Activated naive CD8-positive, alpha-beta T cell treated with anti-CD3 and anti-CD28 coated beads, Interleukin-2, amount 50 U/mL, for 24 hours (primary cell): ENCODE measurements at regions not wholly inside any gene's neighbourhood (a gene's known extent, or its start where the extent isn't known, plus 50 kb on each side); places are given as distances from the start of the nearest gene placed in this dataset.

Experiments
- ATAC-seq: fragments of 150-1000 bp; cut with Tn5 transposase; one replicate; pipeline ENCODE4 v1.10.0; 2021
- DNase-seq: peaks from one replicate; pipeline ENCODE4 v3.0.0; 2021
- H3K27ac Mint-ChIP-seq: one replicate; pipeline ENCODE4 v1.8.0; 2021; ENCODE audit warnings: mild to moderate bottlenecking, mixed read lengths
- H3K27me3 Mint-ChIP-seq: one replicate; pipeline ENCODE4 v1.8.0; 2021; ENCODE audit warnings: mixed read lengths
- H3K36me3 Mint-ChIP-seq: one replicate; pipeline ENCODE4 v1.8.0; 2021; ENCODE audit warnings: low read depth, mixed read lengths
- H3K4me1 Mint-ChIP-seq: one replicate; pipeline ENCODE4 v1.8.0; 2021; ENCODE audit warnings: mixed read lengths
- H3K4me3 Mint-ChIP-seq: one replicate; pipeline ENCODE4 v1.8.0; 2021; ENCODE audit warnings: mild to moderate bottlenecking, moderate library complexity, mixed read lengths
- H3K9me3 Mint-ChIP-seq: one replicate; pipeline ENCODE4 v1.8.0; 2021; ENCODE audit warnings: mixed read lengths

DNA sequence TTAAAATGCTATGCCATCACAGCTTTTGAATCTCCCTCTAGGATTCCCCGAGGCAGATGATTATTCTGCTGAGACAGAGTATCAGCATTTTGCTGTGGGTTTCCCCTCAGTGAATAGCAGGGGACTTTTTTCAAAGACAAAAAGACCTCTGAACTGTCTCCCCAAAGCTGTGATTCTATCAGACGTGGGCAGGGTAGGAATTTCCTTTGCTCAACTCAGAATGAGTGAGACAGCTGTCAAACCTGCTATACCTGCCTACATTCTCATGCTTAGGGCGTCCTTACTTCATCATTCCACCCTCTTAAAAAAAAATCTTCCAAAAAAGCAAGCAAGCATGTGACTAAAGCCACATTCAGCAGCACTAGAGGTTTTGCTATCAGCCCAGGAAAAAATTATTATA is 147.6 kb upstream of the FAM83B start:
- Mint-ChIP-seq H3K4me1 (no peaks in the 10 kb centered on the region), H3K27ac (no peak overlapping the region), H3K9me3 (peaks cover 4% of the 10 kb centered on the region), H3K27me3 (no peaks in the 10 kb centered on the region), H3K4me3 (no peak overlapping the region), H3K36me3 (no peaks in the 10 kb centered on the region)
- ATAC-seq = no peak
- no peak for DNase-seq

DNA sequence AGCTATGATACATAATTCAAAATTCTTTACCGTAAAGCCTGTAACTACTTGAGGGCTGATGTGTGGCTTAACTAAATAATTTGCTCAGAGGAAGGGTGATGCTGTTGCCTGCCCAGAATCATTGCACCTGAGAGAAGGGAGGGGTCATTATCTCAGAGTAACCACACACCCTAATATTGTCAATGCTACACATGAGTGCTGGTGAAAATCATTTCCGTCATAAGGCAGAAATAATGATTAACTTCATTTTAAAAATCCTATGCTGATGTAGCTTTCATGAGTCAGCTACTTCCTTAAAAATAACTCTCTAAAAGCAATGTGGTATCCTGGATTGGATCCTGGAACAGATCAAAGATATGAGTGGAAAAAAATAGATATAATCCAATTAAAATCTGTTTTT is 146.4 kb upstream of the FAM83B start:
- H3K27ac Mint-ChIP-seq = no peak overlapping the region
- DNase-seq (no peak), ATAC-seq (no peak)
- H3K9me3 Mint-ChIP-seq = peaks cover 4% of the 10 kb centered on the region
- no peaks in the 10 kb centered on the region for H3K4me1 Mint-ChIP-seq
- H3K36me3 Mint-ChIP-seq = no peaks in the 10 kb centered on the region
- no peak overlapping the region for H3K4me3 Mint-ChIP-seq
- H3K27me3 Mint-ChIP-seq = no peaks in the 10 kb centered on the region

DNA sequence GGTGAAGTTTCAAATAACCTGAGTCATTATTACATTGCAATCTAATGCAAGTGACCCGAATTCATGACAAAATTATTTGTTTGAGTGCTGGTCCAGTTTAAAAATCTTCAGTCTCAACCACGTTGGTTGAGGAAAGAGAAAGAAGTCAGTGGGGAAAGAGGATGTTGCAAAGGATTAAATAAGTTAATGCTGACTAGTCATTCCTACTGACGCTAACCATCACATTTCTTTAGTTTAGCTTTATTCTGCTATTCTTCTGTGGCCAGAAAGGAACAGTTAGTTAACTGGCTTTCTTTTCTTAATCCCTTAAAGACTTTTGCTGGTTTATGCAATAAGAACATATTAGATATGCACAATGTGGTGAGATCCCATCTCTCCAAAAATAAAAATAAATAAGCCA is 143.8 kb upstream of the FAM83B start:
- Mint-ChIP-seq H3K27ac (no peak overlapping the region), H3K36me3 (no peaks in the 10 kb centered on the region), H3K9me3 (peaks cover 4% of the 10 kb centered on the region), H3K4me3 (no peak overlapping the region), H3K27me3 (no peaks in the 10 kb centered on the region), H3K4me1 (no peaks in the 10 kb centered on the region)
- DNase-seq (no peak), ATAC-seq (no peak)

DNA sequence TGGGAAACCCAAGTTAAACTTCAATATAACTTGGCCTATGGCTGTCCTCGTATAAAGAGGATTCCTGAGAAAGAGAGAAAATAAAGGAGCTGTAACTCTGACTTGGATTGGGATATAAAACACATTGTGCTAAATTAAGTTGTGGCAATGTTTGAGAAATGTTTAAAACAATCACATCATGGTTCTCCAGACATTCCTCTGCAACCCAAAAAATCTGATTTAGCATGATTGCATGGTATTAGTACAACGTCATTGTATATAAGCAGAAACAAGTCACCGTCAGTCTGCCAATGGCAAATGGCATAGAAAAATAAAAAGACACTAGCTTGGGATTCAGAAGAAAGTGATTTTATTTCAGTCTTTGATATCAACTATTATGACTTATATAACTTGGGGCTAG is 140.2 kb upstream of the FAM83B start:
- peaks cover 4% of the 10 kb centered on the region for H3K9me3 Mint-ChIP-seq
- H3K27me3 Mint-ChIP-seq = no peaks in the 10 kb centered on the region
- ATAC-seq (no peak), DNase-seq (no peak)
- H3K4me1 Mint-ChIP-seq = no peaks in the 10 kb centered on the region
- H3K27ac Mint-ChIP-seq = no peak overlapping the region
- no peak overlapping the region for H3K4me3 Mint-ChIP-seq
- no peaks in the 10 kb centered on the region for H3K36me3 Mint-ChIP-seq

DNA sequence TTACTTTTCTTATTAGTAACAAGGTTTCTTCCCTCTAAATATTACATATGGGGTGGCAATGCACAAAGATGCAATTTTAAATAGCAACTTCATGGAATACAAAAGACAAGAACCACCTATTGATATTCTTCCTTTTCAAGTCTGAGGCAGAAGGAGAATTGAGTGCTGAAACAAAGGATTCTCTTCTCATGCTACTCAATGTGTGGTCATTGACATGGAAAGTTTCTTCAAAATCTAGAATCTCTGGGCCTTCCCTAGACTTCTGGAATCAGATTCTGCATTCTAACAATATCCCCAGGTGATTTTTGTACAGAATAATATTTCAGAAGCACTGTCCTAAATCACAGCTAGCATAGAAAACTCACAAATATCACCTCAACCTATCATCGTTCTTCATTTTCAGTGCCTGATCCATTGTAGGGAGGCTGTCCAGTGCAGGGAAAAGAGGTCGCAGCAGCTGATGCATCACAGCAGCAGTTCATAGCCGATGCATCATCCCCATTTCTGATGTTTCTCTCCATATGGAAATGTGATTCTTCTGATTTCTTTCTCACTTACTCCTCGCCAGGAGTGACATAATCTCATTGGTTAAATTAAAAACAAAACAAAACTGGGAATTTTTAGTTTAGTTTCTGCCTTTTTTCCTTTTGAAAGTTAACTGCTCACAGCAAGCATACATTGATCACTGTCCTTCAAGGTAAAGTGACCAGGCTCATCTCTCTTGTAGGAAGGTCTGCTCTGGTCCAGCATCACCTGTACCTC is 139.5 kb upstream of the FAM83B start:
- Mint-ChIP-seq H3K4me3 (no peak overlapping the region), H3K36me3 (no peaks in the 10 kb centered on the region), H3K9me3 (peaks cover 4% of the 10 kb centered on the region), H3K27me3 (no peaks in the 10 kb centered on the region), H3K27ac (no peak overlapping the region), H3K4me1 (no peaks in the 10 kb centered on the region)
- no peak for DNase-seq
- no peak for ATAC-seq

DNA sequence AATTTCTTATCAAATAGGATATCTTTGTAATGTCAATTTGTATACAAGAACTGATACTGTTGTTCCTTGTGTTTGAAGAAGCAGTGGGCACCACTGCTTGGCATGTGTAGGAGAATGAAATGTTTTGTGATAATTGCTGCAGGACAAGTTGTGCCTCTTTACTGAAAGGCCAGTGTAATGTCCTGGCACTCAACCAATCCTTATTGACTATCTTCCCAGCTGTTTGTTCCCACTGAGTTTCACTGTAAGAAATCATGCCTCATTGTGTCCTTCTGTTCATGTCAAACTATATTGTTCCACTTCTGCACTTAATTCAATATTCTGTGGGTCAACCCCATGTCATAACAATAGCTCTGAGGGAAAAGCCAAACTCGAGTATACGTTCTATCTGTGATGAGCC is 136.1 kb upstream of the FAM83B start:
- DNase-seq (no peak), ATAC-seq (no peak)
- Mint-ChIP-seq H3K27ac (no peak overlapping the region), H3K9me3 (no peaks in the 10 kb centered on the region), H3K36me3 (no peaks in the 10 kb centered on the region), H3K4me3 (no peak overlapping the region), H3K27me3 (no peaks in the 10 kb centered on the region), H3K4me1 (no peaks in the 10 kb centered on the region)

DNA sequence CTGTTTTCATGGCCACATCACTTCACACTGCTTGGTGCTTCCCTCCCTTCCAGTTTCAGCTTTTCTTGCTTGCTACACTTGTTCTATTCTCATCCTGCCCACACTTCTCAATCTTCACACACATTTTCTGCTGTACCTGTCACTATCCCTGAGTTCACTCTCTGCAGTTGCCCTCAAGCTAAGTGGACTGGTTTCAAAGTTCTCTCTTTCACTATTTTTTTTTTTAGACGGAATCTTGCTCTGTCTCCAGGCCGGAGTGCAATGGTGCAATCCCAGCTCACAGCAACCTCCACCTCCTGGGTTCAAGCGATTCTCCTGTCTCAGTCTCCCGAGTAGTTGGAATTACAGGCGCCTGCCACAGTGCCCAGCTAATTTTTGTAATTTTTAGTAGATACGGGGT is 130.6 kb upstream of the FAM83B start:
- ATAC-seq = no peak
- Mint-ChIP-seq H3K9me3 (peaks cover 4% of the 10 kb centered on the region), H3K27ac (no peak overlapping the region), H3K4me3 (no peak overlapping the region), H3K36me3 (no peaks in the 10 kb centered on the region), H3K4me1 (no peaks in the 10 kb centered on the region), H3K27me3 (no peaks in the 10 kb centered on the region)
- no peak for DNase-seq

DNA sequence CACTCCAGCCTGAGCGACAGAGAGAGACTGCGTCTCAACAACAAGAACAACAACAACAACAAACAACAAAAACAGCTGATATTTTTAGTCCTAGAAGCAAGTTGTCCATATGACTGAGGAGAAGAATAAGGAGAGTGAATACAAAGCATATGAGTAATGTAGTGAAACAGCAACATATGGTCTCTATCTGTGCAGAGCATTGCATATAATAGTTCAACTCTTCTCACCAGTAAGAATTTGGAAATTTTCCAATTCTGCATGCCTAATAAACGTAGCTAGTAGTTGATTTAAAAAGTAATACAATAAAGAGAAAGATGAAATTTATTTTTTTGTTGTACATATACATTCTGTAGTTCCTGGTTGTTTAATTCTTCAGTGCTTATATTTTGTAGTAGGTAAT is 129.7 kb upstream of the FAM83B start:
- H3K9me3 Mint-ChIP-seq = peaks cover 4% of the 10 kb centered on the region
- H3K36me3 Mint-ChIP-seq = no peaks in the 10 kb centered on the region
- DNase-seq (no peak), ATAC-seq (no peak)
- no peaks in the 10 kb centered on the region for H3K4me1 Mint-ChIP-seq
- no peak overlapping the region for H3K4me3 Mint-ChIP-seq
- H3K27me3 Mint-ChIP-seq = no peaks in the 10 kb centered on the region
- H3K27ac Mint-ChIP-seq = no peak overlapping the region

DNA sequence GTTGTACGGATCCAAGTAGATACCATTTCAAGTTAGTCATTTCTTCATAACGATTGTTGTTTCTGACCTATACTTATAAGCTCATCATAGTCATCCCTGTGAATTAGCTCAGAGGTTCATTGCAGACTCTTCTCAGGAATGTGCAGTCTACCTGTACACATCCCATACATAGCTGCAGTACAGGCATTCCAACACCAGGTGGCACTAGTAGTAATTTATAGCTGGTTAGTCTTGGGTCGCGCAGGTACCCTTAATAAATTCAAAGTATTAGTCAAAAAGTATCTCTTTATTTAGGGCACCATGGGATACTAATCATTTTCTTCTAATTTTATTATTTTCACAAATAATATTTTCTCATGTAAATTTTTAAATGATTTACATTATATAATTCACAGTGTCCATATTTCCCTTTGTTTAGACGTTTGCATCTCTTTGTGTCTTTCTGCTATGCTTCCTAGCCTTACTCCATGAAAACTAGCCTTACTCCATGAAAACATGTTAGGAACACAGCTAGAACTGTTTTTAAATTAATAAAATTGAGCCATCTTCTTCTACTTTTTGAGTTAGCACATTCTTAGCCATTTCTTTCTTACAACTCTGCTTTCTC is 128.6 kb upstream of the FAM83B start:
- H3K4me3 Mint-ChIP-seq = no peak overlapping the region
- H3K27me3 Mint-ChIP-seq = no peaks in the 10 kb centered on the region
- H3K36me3 Mint-ChIP-seq = no peaks in the 10 kb centered on the region
- DNase-seq (peak; percentile 63), ATAC-seq (peak; percentile 52)
- no peaks in the 10 kb centered on the region for H3K4me1 Mint-ChIP-seq
- no peak overlapping the region for H3K27ac Mint-ChIP-seq
- peaks cover 4% of the 10 kb centered on the region for H3K9me3 Mint-ChIP-seq

DNA sequence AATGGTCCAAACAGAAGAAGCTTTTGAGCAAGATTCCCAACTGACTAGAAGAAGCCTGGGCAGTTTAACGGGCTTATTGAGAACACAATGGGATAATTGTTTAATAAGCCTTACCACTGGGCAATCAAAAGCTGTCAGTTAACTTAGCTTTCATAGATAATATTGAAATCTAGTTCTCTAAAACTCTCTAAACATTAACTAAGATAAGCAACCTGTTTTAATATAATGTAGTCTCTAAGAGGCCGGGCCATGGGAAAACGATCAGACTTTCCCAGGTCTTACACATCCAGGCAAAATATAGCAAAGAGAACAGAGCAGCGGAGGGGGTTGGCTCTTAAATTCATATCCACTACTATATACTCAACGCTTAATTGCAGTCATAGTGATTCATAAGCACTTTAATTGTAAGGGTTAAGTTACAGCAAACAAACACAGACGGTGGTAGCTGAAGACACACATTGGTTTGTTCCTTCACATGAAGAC is 128.0 kb upstream of the FAM83B start:
- H3K36me3 Mint-ChIP-seq = no peaks in the 10 kb centered on the region
- DNase-seq (no peak), ATAC-seq (no peak)
- H3K27ac Mint-ChIP-seq = no peak overlapping the region
- H3K9me3 Mint-ChIP-seq = peaks cover 4% of the 10 kb centered on the region
- no peak overlapping the region for H3K4me3 Mint-ChIP-seq
- H3K4me1 Mint-ChIP-seq = no peaks in the 10 kb centered on the region
- no peaks in the 10 kb centered on the region for H3K27me3 Mint-ChIP-seq

DNA sequence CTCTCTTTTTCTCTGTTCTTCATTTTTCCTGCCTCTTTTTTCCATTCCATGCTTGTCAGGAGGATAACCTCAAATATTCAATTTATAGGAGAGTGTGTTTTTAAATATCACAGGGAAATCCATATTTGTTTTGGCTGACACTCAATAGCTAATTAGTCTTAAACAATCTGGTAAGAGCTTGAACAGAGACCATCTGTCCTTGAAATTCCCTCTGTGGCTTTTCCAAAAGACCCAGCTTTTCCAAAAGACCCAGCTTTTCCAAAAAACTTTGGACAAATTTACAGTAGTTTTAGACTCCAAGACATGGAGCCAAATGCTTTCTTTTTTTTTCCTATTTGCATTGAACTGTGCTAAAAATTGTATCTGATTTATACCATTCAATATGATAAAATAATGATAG is 127.4 kb upstream of the FAM83B start:
- ATAC-seq (no peak), DNase-seq (no peak)
- Mint-ChIP-seq H3K27me3 (no peaks in the 10 kb centered on the region), H3K9me3 (peaks cover 4% of the 10 kb centered on the region), H3K4me3 (no peak overlapping the region), H3K27ac (no peak overlapping the region), H3K4me1 (no peaks in the 10 kb centered on the region), H3K36me3 (no peaks in the 10 kb centered on the region)

DNA sequence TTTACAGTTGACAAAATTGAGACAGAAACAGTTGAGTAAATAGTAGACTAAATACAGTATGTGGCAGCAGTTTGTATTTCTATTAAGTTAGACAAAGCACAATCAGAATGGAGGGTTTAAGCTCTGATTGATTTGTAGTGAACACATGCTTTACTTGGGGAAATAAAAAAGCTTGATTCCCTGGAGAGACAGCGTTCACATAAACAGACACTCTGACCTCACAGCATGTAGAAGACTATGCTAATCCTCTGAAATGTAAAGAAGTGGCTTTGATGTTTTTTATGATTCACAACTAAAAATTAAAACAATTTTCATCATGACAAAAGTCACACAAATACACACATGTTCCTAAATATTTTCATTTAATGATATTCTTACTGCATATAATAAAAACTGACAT is 126.9 kb upstream of the FAM83B start:
- no peaks in the 10 kb centered on the region for H3K4me1 Mint-ChIP-seq
- no peaks in the 10 kb centered on the region for H3K36me3 Mint-ChIP-seq
- H3K4me3 Mint-ChIP-seq = no peak overlapping the region
- H3K27ac Mint-ChIP-seq = no peak overlapping the region
- DNase-seq (no peak), ATAC-seq (no peak)
- peaks cover 4% of the 10 kb centered on the region for H3K9me3 Mint-ChIP-seq
- H3K27me3 Mint-ChIP-seq = no peaks in the 10 kb centered on the region

DNA sequence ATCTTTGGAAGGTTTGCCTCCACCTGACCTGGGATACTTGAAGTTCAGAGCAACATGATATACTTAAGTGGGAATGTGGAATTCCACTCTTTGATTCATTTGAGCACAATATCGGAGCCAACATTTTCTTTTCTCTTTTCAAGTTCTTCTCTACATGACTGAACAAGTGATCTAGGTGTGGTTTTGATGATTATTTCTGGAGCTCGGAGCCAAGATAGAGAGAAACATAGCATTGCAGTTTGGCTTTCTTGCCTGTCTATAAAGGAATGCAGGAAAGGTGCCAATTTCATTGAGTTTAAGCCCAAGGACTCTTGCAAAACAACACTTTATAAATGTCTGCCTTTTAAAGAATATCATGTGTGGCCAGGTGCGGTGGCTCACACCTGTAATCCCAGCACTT is 124.2 kb upstream of the FAM83B start:
- H3K4me3 Mint-ChIP-seq = no peak overlapping the region
- DNase-seq (no peak), ATAC-seq (no peak)
- no peak overlapping the region for H3K27ac Mint-ChIP-seq
- H3K9me3 Mint-ChIP-seq = peaks cover 4% of the 10 kb centered on the region
- H3K27me3 Mint-ChIP-seq = no peaks in the 10 kb centered on the region
- H3K4me1 Mint-ChIP-seq = no peaks in the 10 kb centered on the region
- H3K36me3 Mint-ChIP-seq = no peaks in the 10 kb centered on the region

DNA sequence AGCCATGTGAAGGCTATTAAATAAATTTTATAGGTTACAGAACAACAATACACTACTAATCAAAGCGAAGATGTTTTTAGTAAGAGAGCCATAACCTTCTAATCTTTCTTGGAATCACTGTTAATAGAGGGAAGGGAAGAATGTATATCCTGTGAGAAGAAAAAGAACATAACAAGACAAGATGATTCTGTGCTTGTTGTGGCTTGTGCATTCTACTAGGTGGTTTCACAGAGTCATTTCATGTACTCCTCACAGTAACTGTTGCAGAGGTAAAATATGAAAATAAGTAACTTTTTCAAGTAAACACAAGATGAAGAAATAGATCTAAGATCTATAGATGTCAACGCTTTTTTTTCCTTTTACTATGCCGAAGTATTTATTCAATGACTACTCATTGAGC is 116.9 kb upstream of the FAM83B start:
- no peak for ATAC-seq

DNA sequence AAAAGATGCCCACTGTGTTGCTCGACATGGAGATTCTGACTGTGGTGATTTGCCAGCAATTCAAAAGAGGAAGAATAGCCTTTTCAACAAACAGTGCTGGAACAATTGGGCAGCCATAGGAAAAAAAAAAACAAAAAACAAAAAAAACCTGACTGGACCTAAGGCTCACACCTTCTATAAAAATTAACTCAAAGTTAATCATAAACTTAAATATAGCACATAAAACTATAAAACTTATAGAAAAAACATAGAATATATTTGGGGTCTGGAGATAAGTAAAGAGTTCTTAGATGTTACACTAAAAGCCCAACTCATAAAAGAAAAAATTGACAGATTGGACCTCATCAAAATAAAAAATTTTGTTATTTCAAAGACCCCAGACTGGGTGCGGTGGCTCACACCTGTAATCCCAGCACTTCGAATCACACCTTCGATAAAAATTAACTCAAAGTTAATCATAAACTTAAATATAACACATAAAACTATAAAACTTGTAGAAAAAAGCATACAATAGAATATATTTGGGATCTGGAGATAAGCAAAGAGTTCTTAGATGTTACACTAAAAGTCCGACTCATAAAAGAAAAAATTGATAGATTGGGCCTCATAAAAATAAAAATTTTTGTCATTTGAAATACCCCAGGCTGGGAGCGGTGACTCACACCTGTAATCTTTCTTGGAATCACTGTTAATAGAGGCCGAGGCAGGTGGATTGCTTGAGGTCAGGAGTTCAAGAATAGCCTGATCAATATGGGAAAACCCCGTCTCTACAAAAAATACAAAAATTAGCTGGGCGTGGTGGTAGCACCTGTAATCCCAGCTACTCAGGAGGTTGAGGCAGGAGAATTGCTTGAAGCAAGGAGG is 115.6 kb upstream of the FAM83B start:
- no peak for ATAC-seq
- Mint-ChIP-seq H3K27me3 (no peaks in the 10 kb centered on the region), H3K36me3 (no peaks in the 10 kb centered on the region), H3K4me1 (no peaks in the 10 kb centered on the region), H3K9me3 (peaks cover 22% of the 10 kb centered on the region), H3K27ac (no peak overlapping the region), H3K4me3 (no peak overlapping the region)
- no peak for DNase-seq

More for the DNA sequence above, 116.9 kb upstream of the FAM83B start:
- Mint-ChIP-seq H3K36me3 (no peaks in the 10 kb centered on the region), H3K9me3 (peaks cover 9% of the 10 kb centered on the region), H3K4me3 (no peak overlapping the region), H3K27ac (no peak overlapping the region), H3K27me3 (no peaks in the 10 kb centered on the region), H3K4me1 (no peaks in the 10 kb centered on the region)
- no peak for DNase-seq
